K562 (cell line): ENCODE measurements at regions not wholly inside any gene's neighbourhood (a gene's known extent, or its start where the extent isn't known, plus 50 kb on each side); places are given as distances from the start of the nearest gene placed in this dataset.

ENCODE experiments used
- BACH1 ChIP-seq: fragments of 200-800 bp; sonication (Bioruptor generic); IDR thresholded peaks from 2 replicates; pipeline ENCODE4 v1.6.1; 2016; ENCODE audit warnings: missing genetic modification characterization, missing compliant biosample characterization
- ZBTB8A ChIP-seq: fragments of 450-650 bp; IDR thresholded peaks from 2 replicates; pipeline ENCODE4 v1.6.1; 2018; ENCODE audit warnings: mild to moderate bottlenecking, moderate library complexity; ENCODE audit not compliant: partially characterized antibody
- ZHX1 ChIP-seq: fragments of 150-350 bp; conservative IDR thresholded peaks from 2 replicates; pipeline ENCODE4 v1.6.1; 2014; ENCODE audit warnings: low read length

GRCh38 chr6:54993948-54994347 lies 147.4 kb downstream of the FAM83B start:
- TF ChIP-seq ZHX1 (no peak), BACH1 (tag) (no peak), ZBTB8A (no peak)
